NCI-H187 treated with DMSO at 0.1 percent for 48 hours (cell line): ENCODE measurements at regions not wholly inside any gene's neighbourhood (a gene's known extent, or its start where the extent isn't known, plus 50 kb on each side); places are given as distances from the start of the nearest gene placed in this dataset.

ENCODE experiments used
- DNase-seq: peaks from one replicate; lab custom pipeline; 2025; lab: John Stamatoyannopoulos, UW

DNA sequence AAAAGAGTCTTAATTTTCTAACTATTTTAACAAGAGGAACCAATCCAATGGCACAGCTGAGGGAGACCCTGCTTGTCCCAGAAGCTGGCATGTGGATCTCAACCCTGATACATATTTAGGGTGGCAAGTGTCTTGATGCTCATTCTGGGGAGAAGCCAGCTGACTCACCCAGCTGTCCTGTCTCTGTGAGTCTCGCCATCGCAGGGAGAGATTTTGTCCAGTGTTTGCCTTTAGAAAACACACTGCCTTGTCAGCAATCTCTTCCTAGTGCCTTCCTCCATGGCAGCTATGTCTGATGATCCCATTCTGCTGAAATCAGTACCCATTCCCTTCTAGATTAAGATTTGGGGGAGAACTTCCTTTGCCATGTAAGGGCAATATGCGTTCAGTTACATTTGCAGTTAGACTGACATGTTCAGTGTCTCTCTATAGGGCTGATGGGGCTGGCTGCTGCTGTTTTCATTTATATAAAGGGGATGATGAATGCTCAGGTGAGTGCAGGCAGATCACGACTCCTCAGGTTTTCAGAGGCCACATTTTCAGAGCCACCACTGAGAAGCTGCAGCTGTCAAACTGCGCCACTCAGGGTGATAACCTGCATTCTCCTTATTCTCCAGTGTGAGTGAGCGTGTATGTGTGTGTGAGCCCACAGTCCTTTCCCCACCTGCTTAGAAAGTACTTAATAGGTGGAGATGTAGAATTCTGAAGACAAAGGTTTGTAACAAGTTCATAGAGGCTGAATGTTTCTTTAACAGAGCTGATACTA is 217.0 kb downstream of the GAS1 start:
- DNase-seq: no peak

- no peak for DNase-seq
These were observed 222.8 kb downstream of the GAS1 start for GRCh38 chr9:86724529-86724928.

GRCh38 chr9:86723346-86723745 is 224.0 kb downstream of the GAS1 start:
- no peak for DNase-seq

GRCh38 chr9:86722706-86723075 is 224.6 kb downstream of the GAS1 start:
- no peak for DNase-seq

DNA sequence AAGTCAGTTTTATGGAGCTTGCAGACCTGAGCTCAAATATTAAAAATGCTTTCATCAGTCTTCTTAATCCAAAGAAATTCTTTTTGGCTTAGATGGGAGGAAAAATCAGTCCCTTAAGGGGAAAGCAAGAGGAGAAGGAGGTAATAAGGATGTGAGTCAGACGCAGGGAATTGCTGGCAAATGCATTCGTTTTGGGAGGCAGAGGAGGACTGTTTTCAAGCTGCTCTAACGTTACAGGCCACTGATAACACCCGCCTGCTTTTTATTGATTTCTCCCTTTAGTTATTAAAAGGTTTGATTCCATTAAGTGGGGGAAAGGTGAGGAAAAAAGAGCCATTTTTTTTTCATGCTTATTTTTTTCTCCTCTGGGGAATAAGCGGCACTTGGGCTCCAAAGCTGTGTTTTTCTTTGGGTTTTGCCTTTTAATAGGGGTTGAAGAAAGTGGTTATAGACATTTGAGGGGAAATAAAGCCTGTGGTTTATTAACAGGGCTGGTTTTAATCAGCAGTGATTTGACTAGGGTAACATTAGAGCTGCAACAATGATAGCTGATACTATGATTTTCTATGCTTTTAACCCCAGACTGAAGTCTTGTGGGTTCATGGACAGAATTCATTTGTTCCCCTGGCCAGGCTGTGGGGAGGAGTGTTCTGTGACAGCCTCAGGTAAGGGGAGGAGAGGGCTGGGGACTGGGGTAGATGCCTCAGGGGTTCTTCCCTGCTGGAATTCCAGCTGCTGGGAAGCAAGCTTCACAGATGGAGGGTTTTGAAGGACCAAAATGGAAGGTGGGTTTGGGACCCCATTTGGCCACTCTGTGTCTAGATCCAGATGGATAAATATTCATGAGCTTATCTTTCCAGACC is 225.2 kb downstream of the GAS1 start:
- DNase-seq: no peak

GRCh38 chr9:86721226-86721781 is 226.0 kb downstream of the GAS1 start:
- DNase-seq: no peak

DNA sequence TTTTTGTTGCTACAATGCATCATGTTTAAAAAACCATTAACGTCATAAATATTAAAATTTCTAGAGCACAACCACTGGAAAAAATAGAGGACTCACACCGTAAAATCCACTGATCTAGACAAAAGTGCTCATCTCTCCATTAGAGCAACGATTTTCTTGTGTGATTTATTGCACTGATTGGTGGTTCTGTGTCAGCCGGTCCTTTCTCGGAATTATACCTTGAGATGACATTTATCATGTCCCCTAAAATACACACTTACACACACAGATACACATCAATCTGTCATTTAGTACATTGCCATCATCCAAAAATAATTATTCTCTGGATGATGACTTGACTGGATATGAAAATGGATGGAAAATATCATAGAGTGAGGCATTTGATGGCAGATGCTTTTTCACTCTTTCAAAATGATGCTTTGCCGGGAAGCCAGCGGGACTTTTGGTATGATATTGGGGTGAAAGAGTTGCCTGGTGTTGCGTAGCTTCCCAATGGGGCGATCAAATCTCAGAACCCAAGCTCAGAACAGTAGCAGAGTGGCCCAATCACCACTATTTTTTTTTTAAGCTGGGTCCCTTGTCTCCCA is 226.6 kb downstream of the GAS1 start:
- DNase-seq: no peak

DNA sequence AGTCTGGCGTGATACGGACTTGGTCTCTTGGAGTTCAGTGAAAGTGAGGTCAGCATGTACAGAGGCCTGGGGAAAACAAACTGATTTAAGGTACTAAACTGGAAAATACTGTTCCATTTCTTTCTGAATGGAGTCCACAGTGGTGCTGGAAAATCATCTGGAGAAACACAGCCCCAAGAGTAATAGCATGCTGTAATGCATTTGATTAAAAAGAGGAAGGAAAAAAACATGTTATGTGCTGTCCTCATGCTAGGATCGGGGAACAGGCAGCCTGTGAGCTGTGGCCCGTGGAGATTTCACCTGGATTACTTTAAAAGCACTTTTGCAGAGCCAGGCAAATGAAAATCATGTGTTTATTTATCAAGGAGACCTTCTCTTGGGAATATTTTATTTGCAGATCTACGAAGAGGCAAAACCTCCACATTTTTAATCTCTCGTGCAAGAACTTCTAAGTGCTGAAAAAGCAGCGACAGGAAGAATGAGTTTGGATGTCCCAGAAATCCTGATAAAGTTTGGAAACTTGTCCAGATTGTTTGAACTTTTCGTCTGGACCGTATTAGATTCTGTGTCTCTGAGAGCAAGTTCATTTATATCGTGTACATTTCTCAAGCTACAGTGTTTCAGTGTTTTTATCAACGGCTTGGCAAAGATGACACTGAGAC is 228.8 kb downstream of the GAS1 start:
- DNase-seq: no peak

GRCh38 chr9:86716326-86716922 is 230.9 kb downstream of the GAS1 start:
- DNase-seq: no peak

DNA sequence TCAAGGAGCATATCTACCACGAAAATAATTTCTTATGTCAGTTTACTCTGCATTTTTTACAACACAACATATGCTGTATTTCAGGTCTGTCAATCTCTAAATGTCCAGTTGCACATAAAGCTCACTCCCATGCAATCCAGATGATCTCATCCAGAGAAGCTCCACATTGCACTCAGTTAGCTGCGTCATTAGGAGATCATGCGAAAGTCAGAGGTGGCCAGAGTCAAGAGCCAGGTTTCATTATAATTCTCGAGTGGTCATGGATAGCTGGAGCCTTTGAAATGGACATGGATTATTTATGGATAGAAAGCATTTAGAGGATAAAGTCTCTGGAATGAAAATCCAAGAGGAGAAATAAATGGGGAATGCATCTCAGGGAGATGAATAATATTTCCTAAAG is 232.3 kb downstream of the GAS1 start:
- no peak for DNase-seq

- no peak for DNase-seq
These were observed 233.3 kb downstream of the GAS1 start for GRCh38 chr9:86713970-86714369.

GRCh38 chr9:86713470-86713869 is 233.8 kb downstream of the GAS1 start:
- no peak for DNase-seq

DNA sequence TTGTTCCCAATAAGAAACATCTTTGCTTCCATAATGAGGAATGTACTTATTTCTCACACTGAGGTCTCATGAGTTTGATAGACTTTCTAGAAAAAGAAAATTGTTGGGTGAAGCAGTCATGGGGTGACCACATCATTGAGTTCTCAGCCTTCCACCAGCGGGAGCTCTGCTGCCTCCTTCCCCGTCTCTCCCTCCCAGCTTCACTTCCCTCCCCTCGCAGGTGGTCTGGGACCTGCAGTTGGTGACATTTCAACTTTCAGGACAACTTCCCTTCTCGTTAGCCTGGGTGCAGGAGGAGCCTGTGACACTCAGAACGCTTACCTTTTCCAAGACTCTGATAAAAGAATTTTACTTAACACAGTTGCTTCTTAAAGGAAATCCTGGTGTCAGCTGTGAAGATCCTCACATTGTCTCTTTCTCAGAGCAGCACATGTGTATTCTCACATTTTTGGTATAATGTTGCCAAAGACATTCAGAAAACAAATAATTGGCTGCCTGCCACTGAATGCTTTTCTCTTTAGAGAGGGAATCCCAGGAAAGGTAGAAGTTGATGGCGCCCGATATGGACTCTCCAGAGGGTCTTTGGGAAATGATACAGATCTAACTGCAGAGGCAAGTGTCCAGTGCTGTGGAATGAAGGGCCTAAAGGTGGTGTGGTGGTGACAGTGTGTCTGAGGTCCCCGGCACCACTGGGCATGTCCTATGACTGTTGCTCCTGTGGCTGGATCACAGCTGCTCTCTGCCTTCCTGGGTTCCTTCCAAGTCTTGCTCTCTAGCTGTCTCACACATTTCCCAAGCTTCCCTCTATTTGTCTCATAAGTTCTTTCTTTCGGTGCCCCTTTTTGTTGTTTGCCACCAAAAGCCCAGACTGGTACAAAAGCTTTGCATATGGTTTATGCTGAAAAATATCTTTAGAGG is 238.1 kb downstream of the GAS1 start:
- no peak for DNase-seq

DNA sequence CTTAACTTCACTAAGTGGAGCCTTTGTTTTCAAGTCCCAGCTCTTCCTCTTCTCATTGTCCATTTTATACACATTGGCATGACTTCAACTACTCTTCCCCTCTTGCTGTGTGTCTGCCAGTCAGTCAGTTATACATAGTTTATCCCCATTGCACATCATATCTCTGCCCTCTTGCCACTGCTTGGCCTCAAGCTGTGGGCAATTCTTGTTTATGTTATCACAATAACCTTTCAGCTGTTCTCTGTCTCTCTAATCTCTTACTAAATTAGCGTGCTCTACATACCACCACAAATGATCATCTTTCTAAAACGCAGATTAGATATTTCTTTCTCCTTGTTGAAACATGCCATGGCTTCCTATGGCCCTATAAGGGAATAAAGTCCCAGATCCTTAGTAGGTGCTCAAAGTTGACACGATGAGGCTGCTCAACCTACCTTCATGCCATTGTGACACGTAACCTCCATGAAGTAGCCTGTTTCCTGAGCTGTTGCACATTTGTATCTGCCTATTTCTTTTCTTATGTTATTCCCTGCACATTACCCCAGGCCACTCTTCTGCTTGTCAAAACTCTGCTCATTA is 239.3 kb downstream of the GAS1 start:
- no peak for DNase-seq

GRCh38 chr9:86706391-86706790 is 240.9 kb downstream of the GAS1 start:
- no peak for DNase-seq

- no peak for DNase-seq
These were observed 241.8 kb downstream of the GAS1 start for GRCh38 chr9:86705490-86705889.

GRCh38 chr9:86703346-86703745 is 244.0 kb downstream of the GAS1 start:
- DNase-seq: no peak

DNA sequence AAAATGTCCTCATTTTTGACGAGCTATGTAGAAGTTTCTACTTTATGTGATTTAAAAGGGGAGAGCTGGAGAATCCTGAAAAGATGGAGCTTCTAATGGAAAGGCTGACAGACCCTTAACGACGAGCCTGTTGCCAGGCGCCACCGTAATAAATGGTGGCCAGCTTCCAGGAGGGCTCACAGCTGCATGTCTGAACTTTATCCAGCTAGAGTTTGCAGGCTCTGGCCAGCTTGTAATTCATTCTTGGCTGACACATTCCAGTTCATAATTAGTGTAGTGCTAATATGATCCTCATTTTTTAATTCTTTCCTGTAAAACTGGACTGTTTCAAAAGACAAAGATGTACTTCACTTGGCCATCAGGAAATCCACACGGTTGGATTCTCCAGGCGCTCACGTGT is 246.7 kb downstream of the GAS1 start:
- no peak for DNase-seq

DNA sequence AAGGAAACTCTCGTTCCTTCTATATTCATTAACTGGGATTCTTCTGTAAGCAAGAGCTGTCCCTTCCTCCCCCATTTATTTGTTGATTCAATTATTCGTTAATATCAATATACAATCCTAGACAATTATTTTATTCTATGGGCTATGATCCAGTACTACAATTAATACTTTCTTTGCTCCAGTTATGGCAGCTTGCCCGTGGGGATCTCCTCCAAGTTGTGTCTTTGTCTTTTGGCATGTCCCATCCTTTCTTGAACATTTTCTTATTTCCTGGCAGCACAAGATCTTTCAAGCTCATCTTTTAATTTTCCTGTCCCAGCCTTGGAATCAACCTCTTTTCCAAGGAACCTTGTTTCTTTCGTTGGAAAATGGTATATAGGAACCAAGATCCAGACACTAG is 249.3 kb downstream of the GAS1 start:
- no peak for DNase-seq

DNA sequence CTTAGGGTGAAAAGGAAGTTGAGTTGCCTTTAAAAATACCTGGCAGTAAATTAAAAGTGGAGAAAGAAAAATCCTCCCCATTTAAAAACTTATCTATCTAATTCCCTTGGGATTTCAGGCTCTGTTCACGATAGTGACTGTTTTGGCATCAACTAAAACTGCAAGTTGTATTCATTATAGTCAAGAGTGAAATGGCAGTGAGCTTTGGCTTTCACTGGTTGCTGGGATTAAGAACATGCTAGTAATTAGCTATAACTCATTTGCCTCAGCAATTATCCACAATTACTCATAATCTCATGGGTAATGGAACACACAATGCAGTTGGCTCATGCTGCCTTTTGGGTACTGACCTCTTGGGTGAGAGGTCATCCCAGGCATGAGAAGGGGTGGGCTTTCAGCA is 250.1 kb downstream of the GAS1 start:
- DNase-seq: no peak
